Fibroblast of lung (primary cell): ENCODE measurements at regions not wholly inside any gene's neighbourhood (a gene's known extent, or its start where the extent isn't known, plus 50 kb on each side); places are given as distances from the start of the nearest gene placed in this dataset.

Source experiments
- DNase-seq, 2 donors: peaks; one replicate each; pipeline versions ENCODE4 v3.0.0 to v3.0.0-alpha.2; 2010; ENCODE audit warnings: low read depth in 2 of 2
- H2AFZ ChIP-seq: 2 replicates; pipeline ENCODE4 v1.5.1; 2012; ENCODE audit warnings: low read length, control low read depth, inconsistent platforms
- H3K27ac ChIP-seq: 2 replicates; pipeline ENCODE4 v1.5.1; 2011; ENCODE audit warnings: low read length, control low read depth; ENCODE audit not compliant: insufficient read depth
- H3K27me3 ChIP-seq: 2 replicates; pipeline ENCODE4 v1.5.1; 2011; ENCODE audit warnings: mild to moderate bottlenecking, low read length; ENCODE audit not compliant: control insufficient read depth, insufficient read depth
- H3K36me3 ChIP-seq: 2 replicates; pipeline ENCODE4 v1.5.1; 2011; ENCODE audit warnings: low read length; ENCODE audit not compliant: control insufficient read depth, insufficient read depth
- H3K4me1 ChIP-seq: 2 replicates; pipeline ENCODE4 v1.5.1; 2011; ENCODE audit warnings: low read length; ENCODE audit not compliant: control insufficient read depth, insufficient read depth; ENCODE audit errors: extremely low read depth
- H3K4me2 ChIP-seq: 2 replicates; pipeline ENCODE4 v1.5.1; 2011; ENCODE audit warnings: low read length, control low read depth; ENCODE audit not compliant: insufficient read depth; ENCODE audit errors: extremely low read depth
- H3K4me3 ChIP-seq, 4 experiments: fragments of 200-600 bp in 1 of 4; sonication (generic) in 1 of 4; replicated peaks in 1 of 4; 2 replicates each; pipeline ENCODE4 v1.5.1; 2011 to 2016; ENCODE audit warnings: low read length in 4 of 4, low read depth in 3 of 4, mild to moderate bottlenecking in 3 of 4, control low read depth in 2 of 4, inconsistent platforms in 1 of 4, mixed read lengths in 1 of 4; ENCODE audit not compliant: insufficient read depth in 1 of 4; ENCODE audit errors: control extremely low read depth in 1 of 4
- H3K79me2 ChIP-seq: 2 replicates; pipeline ENCODE4 v1.5.1; 2012; ENCODE audit warnings: mild to moderate bottlenecking, low read length, inconsistent platforms; ENCODE audit not compliant: control insufficient read depth, insufficient read depth
- H3K9ac ChIP-seq: 2 replicates; pipeline ENCODE4 v1.5.1; 2011; ENCODE audit warnings: mild to moderate bottlenecking, low read length, control low read depth; ENCODE audit not compliant: insufficient read depth
- H3K9me3 ChIP-seq: 2 replicates; pipeline ENCODE4 v1.5.1; 2012; ENCODE audit warnings: low read depth, low read length; ENCODE audit not compliant: control insufficient read depth, insufficient read depth
- H4K20me1 ChIP-seq: 2 replicates; pipeline ENCODE4 v1.5.1; 2011; ENCODE audit warnings: low read length; ENCODE audit not compliant: control insufficient read depth, insufficient read depth; ENCODE audit errors: extremely low read depth
- EZH2 ChIP-seq: IDR thresholded peaks from 2 replicates; pipeline ENCODE4 v1.5.1; 2012; ENCODE audit warnings: low read length, control low read depth, mild to moderate bottlenecking; ENCODE audit errors: missing control alignments
- TF ChIP-seq, protein P1 (sequence below), 2 donors: IDR thresholded peaks in 1 of 2; conservative IDR thresholded peaks in 1 of 2; 1 replicate in 1 of 2; 2 replicates in 1 of 2; pipeline ENCODE4 v1.5.1; 2011 to 2012; ENCODE audit warnings: low read length in 2 of 2, control low read depth in 1 of 2, inconsistent platforms in 1 of 2, low read depth in 1 of 2, mild to moderate bottlenecking in 1 of 2

DNA sequence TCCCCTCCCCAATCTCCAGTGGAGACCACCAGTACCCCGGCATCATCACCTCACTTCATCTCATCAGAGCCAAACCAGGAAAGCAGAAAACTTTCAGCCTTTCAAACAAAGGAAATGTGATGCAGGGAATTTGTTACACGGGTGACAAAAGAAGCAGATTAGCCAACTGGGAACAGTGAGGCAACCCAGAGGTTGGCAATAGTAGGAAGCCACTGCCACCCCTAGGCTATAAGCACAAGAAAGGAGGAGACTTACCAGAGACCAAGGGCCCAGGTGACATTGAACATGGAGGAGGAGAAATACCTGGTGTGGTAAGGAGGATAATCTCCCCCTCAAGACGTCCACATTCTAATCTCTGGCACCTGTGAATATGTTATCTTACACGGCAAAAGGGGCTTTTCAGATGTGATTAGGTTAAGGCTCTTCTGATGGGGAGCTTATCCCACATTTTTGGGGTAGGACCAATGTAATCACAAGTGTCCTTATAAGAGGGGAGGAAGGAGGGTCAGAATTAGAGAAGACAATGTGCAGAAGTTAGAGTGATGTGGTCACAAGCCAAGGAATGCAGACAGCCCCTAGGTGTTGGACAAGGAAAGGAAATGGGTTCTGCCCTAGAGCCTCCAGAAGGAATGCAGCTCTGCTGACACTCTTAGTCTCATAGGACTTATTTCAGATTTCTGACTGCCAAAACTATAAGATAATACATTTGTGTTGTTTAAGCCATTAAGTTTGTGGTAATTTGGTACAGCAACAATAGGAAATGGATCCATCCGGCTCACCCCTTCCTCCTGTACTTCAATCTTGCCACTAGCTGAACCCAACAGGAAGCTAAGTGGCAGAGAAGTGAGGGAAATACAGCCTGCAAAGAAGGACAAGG is 83.6 kb upstream of the VAV3 start:
- no peaks in the 10 kb centered on the region for H3K9me3 ChIP-seq
- H3K4me3 ChIP-seq = no peak overlapping the region
- no peaks in the 10 kb centered on the region for H3K36me3 ChIP-seq
- H2AFZ ChIP-seq = no peak overlapping the region
- no peak overlapping the region for H3K4me2 ChIP-seq
- no peak overlapping the region for H3K9ac ChIP-seq
- no peaks in the 10 kb centered on the region for H4K20me1 ChIP-seq
- H3K79me2 ChIP-seq = no peaks in the 10 kb centered on the region
- no peak for DNase-seq
- H3K27ac ChIP-seq = no peak overlapping the region
- H3K4me1 ChIP-seq = no peaks in the 10 kb centered on the region
- TF ChIP-seq, protein P1, sequence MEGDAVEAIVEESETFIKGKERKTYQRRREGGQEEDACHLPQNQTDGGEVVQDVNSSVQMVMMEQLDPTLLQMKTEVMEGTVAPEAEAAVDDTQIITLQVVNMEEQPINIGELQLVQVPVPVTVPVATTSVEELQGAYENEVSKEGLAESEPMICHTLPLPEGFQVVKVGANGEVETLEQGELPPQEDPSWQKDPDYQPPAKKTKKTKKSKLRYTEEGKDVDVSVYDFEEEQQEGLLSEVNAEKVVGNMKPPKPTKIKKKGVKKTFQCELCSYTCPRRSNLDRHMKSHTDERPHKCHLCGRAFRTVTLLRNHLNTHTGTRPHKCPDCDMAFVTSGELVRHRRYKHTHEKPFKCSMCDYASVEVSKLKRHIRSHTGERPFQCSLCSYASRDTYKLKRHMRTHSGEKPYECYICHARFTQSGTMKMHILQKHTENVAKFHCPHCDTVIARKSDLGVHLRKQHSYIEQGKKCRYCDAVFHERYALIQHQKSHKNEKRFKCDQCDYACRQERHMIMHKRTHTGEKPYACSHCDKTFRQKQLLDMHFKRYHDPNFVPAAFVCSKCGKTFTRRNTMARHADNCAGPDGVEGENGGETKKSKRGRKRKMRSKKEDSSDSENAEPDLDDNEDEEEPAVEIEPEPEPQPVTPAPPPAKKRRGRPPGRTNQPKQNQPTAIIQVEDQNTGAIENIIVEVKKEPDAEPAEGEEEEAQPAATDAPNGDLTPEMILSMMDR (conservative IDR thresholded peaks at IDR 0.05 in 1 of 2, IDR thresholded peaks at IDR 0.05 in 1 of 2; ENCODE audit: low read depth in 1 of 2, low read length in 2 of 2) = no peak
- TF ChIP-seq EZH2 = no peak
- H3K27me3 ChIP-seq = no peaks in the 10 kb centered on the region

DNA sequence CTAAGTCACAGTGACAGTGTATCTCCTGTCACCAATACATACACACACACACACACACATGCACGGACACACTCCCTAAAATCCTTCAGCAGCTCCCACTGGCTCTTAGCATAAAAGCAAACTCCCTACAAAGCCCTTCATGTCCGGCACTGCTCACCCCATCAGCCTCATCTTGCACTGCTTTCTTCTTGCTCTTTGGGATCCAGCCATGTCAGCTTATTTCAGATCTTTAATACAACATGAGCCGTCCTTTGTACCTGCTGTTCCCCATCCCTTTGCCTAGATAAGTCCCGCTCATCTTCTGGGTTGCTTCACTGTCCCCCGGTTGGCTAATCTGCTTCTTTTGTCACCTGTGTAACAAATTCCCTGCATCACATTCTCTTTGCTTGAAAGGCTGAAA is 82.1 kb upstream of the VAV3 start:
- Histone ChIP-seq H4K20me1 (no peaks in the 10 kb centered on the region), H3K27ac (no peak overlapping the region), H3K79me2 (no peaks in the 10 kb centered on the region), H3K4me3 (no peak overlapping the region), H2AFZ (no peak overlapping the region), H3K36me3 (no peaks in the 10 kb centered on the region), H3K4me2 (no peak overlapping the region), H3K9ac (no peak overlapping the region), H3K27me3 (no peaks in the 10 kb centered on the region), H3K4me1 (no peaks in the 10 kb centered on the region), H3K9me3 (no peaks in the 10 kb centered on the region)
- no peak for TF ChIP-seq EZH2
- TF ChIP-seq, protein P1 (conservative IDR thresholded peaks at IDR 0.05 in 1 of 2, IDR thresholded peaks at IDR 0.05 in 1 of 2; ENCODE audit: low read depth in 1 of 2, low read length in 2 of 2) = no peak
- no peak for DNase-seq

DNA sequence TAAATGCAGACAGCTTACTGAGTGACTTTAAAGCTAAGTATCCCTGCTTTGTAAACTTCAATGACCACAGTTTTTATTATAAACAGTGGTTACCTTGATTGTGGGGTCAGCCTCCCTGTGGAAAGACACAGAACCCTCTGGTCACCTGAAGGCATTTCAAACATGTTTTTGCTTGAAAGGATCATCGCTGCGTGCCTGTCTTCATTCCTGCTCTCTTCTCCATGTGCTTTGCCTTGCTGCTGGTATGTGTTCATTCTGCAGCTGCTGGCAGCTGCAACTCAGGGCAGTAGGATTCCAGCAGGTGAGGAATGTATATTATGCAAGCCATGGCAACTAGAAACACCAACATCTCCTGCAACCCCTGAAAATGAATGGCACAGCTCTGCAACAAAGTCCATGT is 81.0 kb upstream of the VAV3 start:
- Histone ChIP-seq H3K4me3 (no peak overlapping the region), H3K4me2 (no peak overlapping the region), H3K36me3 (no peaks in the 10 kb centered on the region), H3K9me3 (no peaks in the 10 kb centered on the region), H4K20me1 (no peaks in the 10 kb centered on the region), H3K27ac (no peak overlapping the region), H3K27me3 (no peaks in the 10 kb centered on the region), H3K4me1 (no peaks in the 10 kb centered on the region), H2AFZ (no peak overlapping the region), H3K79me2 (no peaks in the 10 kb centered on the region), H3K9ac (no peak overlapping the region)
- TF ChIP-seq, protein P1 (conservative IDR thresholded peaks at IDR 0.05 in 1 of 2, IDR thresholded peaks at IDR 0.05 in 1 of 2; ENCODE audit: low read depth in 1 of 2, low read length in 2 of 2) = no peak
- TF ChIP-seq EZH2 = no peak
- no peak for DNase-seq
